PC-9 (cell line): ENCODE measurements at regions not wholly inside any gene's neighbourhood (a gene's known extent, or its start where the extent isn't known, plus 50 kb on each side); places are given as distances from the start of the nearest gene placed in this dataset.

Experiments used
- BruUV-seq: library from RNA; stranded (reverse); fragments of 400-500 nt; replicated peaks from 2 replicates; lab custom pipeline; 2021; lab: Mats Ljungman, UMichigan
- CTCF ChIA-PET: fragments of 300-600 bp; sonication (Branson Sonifier 250); formaldehyde crosslinking; loops from one replicate; lab custom pipeline; 2022; ENCODE audit warnings: antibody characterized with exemption; lab: Charles Lee
- POLR2A ChIA-PET: fragments of 300-600 bp; sonication (Branson Sonifier 250); formaldehyde crosslinking; loops from one replicate; lab custom pipeline; 2022; ENCODE audit warnings: antibody characterized with exemption; ENCODE audit not compliant: unreplicated experiment; lab: Charles Lee
- DNase-seq, 2 experiments: peaks; one replicate each; pipeline versions ENCODE4 v3.0.0 to v3.0.0-alpha.2; 2015 to 2022; ENCODE audit warnings: mixed read lengths in 1 of 2
- H2AFZ ChIP-seq: fragments of 200-600 bp; sonication (generic); 2 replicates; pipeline ENCODE4 v1.8.1; 2017; ENCODE audit warnings: antibody characterized with exemption
- H3F3A ChIP-seq: fragments of 200-600 bp; sonication (generic); 2 replicates; pipeline ENCODE4 v1.8.1; 2017; ENCODE audit warnings: antibody characterized with exemption, mild to moderate bottlenecking, low read depth; ENCODE audit not compliant: insufficient read depth
- H3K27ac ChIP-seq: fragments of 200-600 bp; sonication (generic); 2 replicates; pipeline ENCODE4 v1.6.1; 2016; ENCODE audit warnings: mixed run types
- H3K27me3 ChIP-seq: fragments of 200-600 bp; sonication (generic); 2 replicates; pipeline ENCODE4 v1.6.1; 2016; ENCODE audit warnings: low read depth, mixed run types; ENCODE audit not compliant: insufficient read depth
- H3K36me3 ChIP-seq: fragments of 200-600 bp; sonication (generic); 2 replicates; pipeline ENCODE4 v1.6.1; 2016; ENCODE audit warnings: low read depth, mixed run types
- H3K4me1 ChIP-seq: fragments of 200-600 bp; sonication (generic); replicated peaks from 2 replicates; pipeline ENCODE4 v1.6.1; 2016; ENCODE audit warnings: mixed run types; ENCODE audit not compliant: insufficient read depth
- H3K4me2 ChIP-seq: fragments of 200-600 bp; sonication (generic); 2 replicates; pipeline ENCODE4 v1.6.1; 2017; ENCODE audit warnings: mixed run types
- H3K4me3 ChIP-seq: fragments of 200-600 bp; sonication (generic); 2 replicates; pipeline ENCODE4 v1.6.1; 2016; ENCODE audit warnings: mixed run types
- H3K79me2 ChIP-seq: fragments of 200-600 bp; sonication (generic); 2 replicates; pipeline ENCODE4 v1.6.1; 2017; ENCODE audit warnings: low read depth, mixed run types
- H3K9me2 ChIP-seq: fragments of 200-600 bp; sonication (generic); 2 replicates; pipeline ENCODE4 v1.8.1; 2017; ENCODE audit warnings: mild to moderate bottlenecking; ENCODE audit not compliant: insufficient read depth
- H3K9me3 ChIP-seq: fragments of 200-600 bp; sonication (generic); 2 replicates; pipeline ENCODE4 v1.8.1; 2016; ENCODE audit warnings: low read depth; ENCODE audit not compliant: insufficient read depth
- H4K20me1 ChIP-seq: fragments of 200-600 bp; sonication (generic); 2 replicates; pipeline ENCODE4 v1.8.1; 2017; ENCODE audit not compliant: insufficient read depth
- CTCF ChIP-seq: fragments of 200-600 bp; sonication (generic); conservative IDR thresholded peaks from 2 replicates; pipeline ENCODE4 v1.6.1; 2017; ENCODE audit warnings: mixed run types, antibody characterized with exemption, mild to moderate bottlenecking, moderate library complexity
- EZH2 ChIP-seq: fragments of 200-600 bp; sonication (generic); IDR thresholded peaks from 2 replicates; pipeline ENCODE4 v1.8.0; 2017; ENCODE audit warnings: antibody characterized with exemption, low read depth
- intact Hi-C: fragments of 100-400 bp; cut with micrococcal nuclease; formaldehyde crosslinking; loops from one replicate; pipeline ENCODE4 v1.10.0; 2022; ENCODE audit not compliant: unreplicated experiment

GRCh38 chr2:221312634-221313033, 259.5 kb downstream of the EPHA4 start:
- Histone ChIP-seq H3K4me1 (no peaks in the 10 kb centered on the region), H3K9me3 (no peaks in the 10 kb centered on the region), H3K4me2 (no peak overlapping the region), H4K20me1 (no peaks in the 10 kb centered on the region), H3K9me2 (0 out of 2 replicates have a peak, but pooled peaks cover 7% of the 10 kb centered on the region), H2AFZ (no peak overlapping the region; the same call in 1 of the 2 replicates), H3K27ac (no peak overlapping the region), H3F3A (no peaks in the 10 kb centered on the region), H3K36me3 (no peaks in the 10 kb centered on the region), H3K4me3 (no peak overlapping the region), H3K27me3 (no peaks in the 10 kb centered on the region), H3K79me2 (no peaks in the 10 kb centered on the region)
- no TSS peak for BruUV-seq
- ChIA-PET CTCF (no interaction called here), POLR2A (no interaction called here)
- TF ChIP-seq CTCF (no peak), EZH2 (no peak)
- intact Hi-C loops, result no loop called here
- no peak for DNase-seq

GRCh38 chr2:221314786-221315185, 257.3 kb downstream of the EPHA4 start:
- ChIA-PET POLR2A (interaction anchor here (0.7 kb wide), 1 partner anchor 25 kb away, joined by 3 read pairs; no protein-coding TSS in a partner anchor), CTCF (no interaction called here)
- BruUV-seq, result no TSS peak
- no peaks in the 10 kb centered on the region for H3F3A ChIP-seq
- TF ChIP-seq EZH2 (no peak), CTCF (no peak)
- DNase-seq, result no peak
- H3K27ac ChIP-seq, result no peak overlapping the region
- no peaks in the 10 kb centered on the region for H3K4me1 ChIP-seq
- no peaks in the 10 kb centered on the region for H3K36me3 ChIP-seq
- no peak overlapping the region for H3K4me3 ChIP-seq
- no peaks in the 10 kb centered on the region for H3K27me3 ChIP-seq
- H3K4me2 ChIP-seq, result no peak overlapping the region
- intact Hi-C loops, result no loop called here
- H4K20me1 ChIP-seq, result no peaks in the 10 kb centered on the region
- H3K9me3 ChIP-seq, result no peaks in the 10 kb centered on the region
- H3K79me2 ChIP-seq, result no peaks in the 10 kb centered on the region
- H3K9me2 ChIP-seq, result 0 out of 2 replicates have a peak, but pooled peaks cover 7% of the 10 kb centered on the region
- H2AFZ ChIP-seq, result no peak overlapping the region

- Histone ChIP-seq H4K20me1 (no peaks in the 10 kb centered on the region), H3K9me3 (no peaks in the 10 kb centered on the region), H3K27me3 (no peaks in the 10 kb centered on the region), H3K36me3 (no peaks in the 10 kb centered on the region), H3F3A (no peaks in the 10 kb centered on the region), H3K4me2 (no peak overlapping the region), H2AFZ (no peak overlapping the region), H3K4me3 (no peak overlapping the region), H3K9me2 (no peaks in the 10 kb centered on the region), H3K27ac (no peak overlapping the region), H3K79me2 (no peaks in the 10 kb centered on the region), H3K4me1 (no peaks in the 10 kb centered on the region)
- ChIA-PET POLR2A (no interaction called here), CTCF (no interaction called here)
- BruUV-seq, result no TSS peak
- no peak for TF ChIP-seq CTCF
- TF ChIP-seq EZH2, result no peak
- no peak for DNase-seq
- intact Hi-C loops, result no loop called here
Measured at GRCh38 chr2:221318376-221319130, 253.6 kb downstream of the EPHA4 start.
